Activated CD8-positive, alpha-beta memory T cell treated with anti-CD3 and anti-CD28 coated beads, Interleukin-2, amount 50 U/mL, for 24 hours (primary cell): ENCODE measurements at regions not wholly inside any gene's neighbourhood (a gene's known extent, or its start where the extent isn't known, plus 50 kb on each side); places are given as distances from the start of the nearest gene placed in this dataset.

ENCODE experiments used
- DNase-seq: peaks from one replicate; pipeline ENCODE4 v3.0.0-alpha.2; 2020; ENCODE audit errors: extremely low read depth

DNA sequence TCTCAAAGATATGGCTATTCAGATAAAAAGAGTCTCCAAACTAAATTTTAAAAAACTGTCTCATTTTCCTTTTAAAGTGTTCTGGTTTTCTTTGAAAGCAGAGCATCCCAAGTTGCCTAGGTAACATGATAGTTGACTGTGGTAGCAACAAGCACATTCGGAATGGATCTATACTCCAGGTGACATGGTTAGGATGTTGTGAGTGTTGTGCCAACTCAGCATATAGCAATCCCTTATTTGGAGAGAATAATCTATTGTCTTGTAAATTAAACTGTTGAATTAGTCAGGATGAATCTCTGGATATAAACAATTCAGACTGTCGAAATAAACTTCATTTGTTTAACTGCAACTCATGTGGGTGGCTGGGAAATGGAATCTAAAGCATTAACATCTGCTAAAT is 418.6 kb downstream of the TUSC7 start:
- no peak for DNase-seq

DNA sequence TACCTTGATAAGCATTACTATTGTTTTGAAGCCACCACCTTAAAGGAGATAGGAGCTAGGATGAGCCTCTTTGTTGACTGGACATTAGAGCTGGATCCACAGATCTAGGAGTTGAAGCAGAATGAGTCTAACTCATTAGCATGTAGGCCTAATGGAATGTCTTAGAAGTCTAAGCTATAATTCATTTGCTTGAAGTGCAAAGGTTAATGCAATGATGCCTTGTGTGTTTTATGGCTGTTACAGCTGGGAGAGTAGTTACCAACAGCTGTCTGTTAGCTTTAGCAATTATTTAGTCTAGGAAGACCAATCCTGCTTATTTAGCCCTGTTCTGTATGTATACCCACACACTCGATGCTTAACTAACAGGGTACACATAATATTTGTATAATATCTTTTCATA is 419.3 kb downstream of the TUSC7 start:
- no peak for DNase-seq

DNA sequence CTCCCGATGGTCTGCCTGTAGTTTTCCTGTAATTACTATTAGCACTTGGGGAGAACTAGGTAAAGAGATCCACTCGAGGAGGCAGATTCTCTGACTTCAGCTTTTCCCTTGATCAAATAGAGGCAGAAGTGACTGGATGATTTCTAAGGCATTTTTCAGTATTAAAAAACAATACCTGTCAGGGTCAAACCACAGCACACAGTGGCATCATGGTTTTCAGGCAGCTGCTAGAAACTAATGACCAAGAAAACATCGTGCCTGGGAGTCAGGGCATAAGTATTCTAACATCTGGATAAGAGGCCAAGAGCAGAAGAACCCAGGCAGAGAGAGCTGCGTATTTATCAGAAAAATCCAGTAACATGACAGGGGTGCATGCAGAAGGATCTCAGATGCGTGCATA is 419.9 kb downstream of the TUSC7 start:
- no peak for DNase-seq

DNA sequence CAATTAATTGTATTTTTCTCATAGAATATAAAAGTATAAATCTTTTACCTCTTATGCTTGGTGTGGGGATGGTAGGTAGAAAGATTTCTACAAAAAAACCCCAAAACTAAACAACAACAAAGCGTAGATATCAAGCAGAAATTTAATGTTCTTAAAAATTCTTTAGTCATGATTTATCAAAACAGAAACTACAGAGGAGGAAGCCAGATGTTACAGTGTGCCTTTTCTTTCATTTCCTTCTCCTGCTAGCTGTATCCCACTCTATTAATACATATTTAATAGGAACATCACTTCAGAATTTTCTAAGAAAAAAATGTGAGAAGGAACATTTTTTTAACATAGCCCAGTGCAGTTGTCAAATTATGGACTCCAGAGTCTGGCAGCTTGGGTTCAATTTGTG is 420.6 kb downstream of the TUSC7 start:
- DNase-seq: no peak

DNA sequence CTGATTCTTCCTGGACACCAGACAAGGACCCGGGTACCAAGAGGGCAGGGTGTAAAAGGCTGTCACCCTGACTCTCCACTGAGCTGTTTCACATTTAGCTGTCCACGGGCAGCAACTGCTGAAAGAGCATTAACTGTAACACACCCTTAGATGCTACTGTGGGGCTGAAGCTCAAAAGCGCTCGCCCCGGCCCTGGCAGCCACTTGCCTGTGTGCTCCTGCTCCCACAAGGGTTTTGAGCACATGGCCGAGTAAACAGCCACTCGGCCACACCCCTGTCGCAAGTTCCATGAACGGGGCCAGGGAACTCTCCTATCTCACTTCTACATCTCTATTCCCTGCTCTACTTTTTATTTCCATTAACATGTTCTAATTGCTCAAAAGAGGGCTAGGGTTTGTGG is 421.7 kb downstream of the TUSC7 start:
- DNase-seq: no peak

DNA sequence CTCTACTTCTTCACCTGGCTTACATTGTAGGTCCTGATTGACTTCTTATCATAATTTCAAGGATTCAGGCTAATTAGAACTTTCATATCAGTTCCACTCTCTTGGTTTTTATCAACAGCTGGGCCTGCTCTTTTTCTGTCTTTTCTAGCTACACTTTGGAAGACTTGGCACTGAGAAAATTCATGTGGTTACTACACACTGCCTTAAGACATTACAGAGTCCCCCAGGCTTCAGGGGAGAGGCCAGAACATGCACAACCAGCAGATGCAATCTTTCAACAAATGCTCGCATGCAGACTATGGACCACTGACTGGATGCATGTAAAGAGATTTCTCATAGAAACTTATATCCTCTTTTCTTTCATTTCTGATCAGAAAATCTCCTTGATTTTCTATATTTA is 423.5 kb downstream of the TUSC7 start:
- no peak for DNase-seq

DNA sequence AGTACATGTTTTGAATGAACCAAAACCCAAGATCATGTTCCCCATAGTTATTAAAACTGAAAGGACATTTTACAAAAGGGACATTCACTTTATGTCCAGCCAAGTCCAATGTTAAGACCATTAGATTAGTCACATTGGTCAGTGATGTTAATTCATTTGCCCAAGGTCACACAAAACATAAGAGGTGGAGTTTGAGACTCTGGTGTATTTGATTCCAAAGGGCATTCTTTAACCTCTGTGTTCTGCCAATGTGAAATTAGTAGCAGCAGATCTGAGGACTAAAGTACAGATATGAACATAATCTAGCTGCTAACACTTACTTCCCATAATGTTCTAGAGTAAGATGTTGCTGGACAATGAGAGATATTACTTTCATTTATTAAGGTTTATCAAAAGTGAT is 425.6 kb downstream of the TUSC7 start:
- DNase-seq: no peak

DNA sequence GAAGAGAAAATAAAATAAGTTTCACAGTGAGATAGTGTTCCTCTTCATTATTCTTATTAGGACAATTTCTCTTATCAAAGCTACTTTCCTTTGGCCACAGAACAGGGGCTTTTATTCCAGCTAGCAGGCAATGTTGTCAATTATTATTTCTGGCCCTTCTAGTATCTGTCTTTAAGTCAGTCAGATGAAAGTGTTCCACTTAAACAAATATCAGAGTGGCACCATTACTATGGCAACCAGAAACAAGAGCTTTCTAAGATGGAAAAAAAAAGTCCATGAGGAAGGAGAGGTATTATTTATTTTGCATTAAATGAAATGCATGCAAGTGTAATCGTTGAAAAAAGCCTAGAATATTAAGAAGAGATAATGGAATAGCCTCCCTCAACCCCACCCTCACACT is 426.4 kb downstream of the TUSC7 start:
- no peak for DNase-seq

DNA sequence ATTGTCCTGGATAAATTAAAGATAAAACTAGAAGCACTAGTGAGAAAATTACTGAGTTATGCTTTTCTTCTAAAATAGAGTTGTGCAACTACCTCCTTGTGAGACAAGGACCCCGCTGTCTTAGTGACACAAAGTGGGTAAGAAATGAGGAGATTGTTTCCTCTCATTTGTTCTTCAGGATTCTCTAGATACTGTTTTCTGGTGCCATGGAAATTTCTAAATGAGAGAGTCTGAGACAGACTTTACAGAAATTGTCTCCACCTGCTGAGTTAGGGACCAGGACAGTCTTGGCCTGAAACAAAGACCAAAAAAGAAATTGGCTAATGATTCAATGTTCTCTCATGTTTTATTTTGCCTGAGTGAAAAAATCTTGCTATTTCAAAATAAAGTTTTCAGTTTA is 427.5 kb downstream of the TUSC7 start:
- no peak for DNase-seq

DNA sequence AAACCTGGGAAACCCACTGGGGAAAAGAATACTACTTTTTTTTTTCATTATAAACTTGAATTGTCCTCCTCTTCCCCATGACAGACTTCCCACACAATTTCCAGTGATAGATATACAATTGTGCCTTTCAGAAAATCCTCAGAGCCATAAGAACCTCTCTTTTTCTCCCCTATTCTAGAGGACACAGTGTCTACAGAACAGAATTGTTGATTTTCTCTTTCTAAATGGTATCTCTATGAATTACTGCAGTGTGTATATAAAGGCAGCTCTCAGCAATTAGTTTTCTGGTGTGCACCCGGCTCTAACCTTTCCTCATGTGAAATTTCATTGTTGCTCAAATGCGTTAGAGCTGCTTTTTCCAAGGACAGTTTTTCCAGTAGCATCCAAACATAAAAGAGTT is 430.1 kb downstream of the TUSC7 start:
- DNase-seq: no peak

DNA sequence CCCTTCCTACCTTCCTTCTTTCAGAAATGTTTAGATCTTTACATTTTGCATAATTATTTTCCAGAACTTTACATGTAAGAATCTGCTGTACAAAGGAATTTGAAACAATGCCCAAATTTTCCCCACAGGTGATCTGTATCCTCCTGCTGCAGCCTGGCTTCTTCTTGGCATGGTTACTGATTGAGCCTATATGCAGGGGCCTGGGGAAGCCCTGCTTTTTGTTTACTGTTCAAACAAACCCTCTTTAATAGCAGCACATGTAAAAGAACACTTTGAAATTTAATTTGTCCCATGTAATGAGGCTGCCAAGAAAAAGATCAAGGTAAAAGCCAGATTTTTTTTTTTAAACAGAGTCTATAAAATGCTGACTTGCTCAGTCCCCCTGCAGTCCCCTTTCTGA is 432.2 kb downstream of the TUSC7 start:
- no peak for DNase-seq

DNA sequence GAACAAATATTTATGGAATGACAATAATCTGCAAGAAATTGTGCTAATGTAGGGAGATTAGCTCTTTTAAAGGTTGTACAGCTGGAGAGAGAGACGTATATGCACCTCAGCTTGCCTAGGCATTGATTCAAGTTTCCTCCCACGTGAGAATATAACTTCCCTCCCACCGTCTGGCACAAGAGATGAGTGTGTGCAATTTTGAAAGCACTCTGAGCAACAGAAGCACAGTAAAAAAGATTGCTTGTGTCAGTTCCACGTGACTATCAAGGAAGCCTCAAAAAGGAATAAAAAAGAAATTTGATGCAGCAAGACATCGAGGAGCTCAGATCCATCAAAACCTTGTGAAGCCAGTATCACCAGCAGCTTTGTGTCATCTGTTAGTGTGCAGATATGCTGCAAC is 435.3 kb downstream of the TUSC7 start:
- no peak for DNase-seq

DNA sequence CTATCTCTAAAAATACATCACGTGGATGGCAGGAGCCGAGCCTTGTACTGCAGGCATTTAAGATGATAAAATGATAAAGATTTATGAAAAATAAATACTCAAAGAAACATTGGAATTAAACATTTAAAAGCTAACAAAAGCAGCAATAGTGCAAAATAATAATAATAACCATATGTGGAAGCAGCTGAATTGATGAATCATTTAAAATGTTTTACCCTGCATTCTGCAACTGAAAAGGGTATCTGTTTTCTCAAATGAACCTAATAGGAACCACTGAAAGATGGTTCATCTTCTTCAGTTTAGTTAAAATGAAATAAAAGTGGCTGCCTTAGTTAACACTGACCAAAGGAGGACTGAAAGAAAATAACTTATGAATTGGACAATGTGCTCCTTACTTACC is 436.1 kb downstream of the TUSC7 start:
- no peak for DNase-seq

DNA sequence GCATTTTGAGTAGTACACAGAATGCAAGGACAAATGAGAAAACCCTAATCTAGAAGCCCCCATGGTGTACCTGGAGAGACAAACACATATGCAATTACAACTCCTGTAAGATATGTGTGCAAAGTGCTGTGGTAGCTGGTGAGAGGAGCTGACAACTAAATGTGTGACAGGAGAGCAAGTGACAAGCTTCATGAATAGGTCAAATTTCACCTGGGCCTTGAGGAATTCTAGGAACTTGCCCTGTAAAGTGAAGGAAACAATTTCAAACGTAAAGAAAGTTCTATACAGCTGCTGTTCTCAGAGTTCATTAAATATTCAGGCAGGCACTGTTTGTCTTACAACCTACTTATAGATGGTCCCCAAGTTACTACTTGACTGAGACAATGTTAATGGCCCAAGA is 437.0 kb downstream of the TUSC7 start:
- DNase-seq: no peak

DNA sequence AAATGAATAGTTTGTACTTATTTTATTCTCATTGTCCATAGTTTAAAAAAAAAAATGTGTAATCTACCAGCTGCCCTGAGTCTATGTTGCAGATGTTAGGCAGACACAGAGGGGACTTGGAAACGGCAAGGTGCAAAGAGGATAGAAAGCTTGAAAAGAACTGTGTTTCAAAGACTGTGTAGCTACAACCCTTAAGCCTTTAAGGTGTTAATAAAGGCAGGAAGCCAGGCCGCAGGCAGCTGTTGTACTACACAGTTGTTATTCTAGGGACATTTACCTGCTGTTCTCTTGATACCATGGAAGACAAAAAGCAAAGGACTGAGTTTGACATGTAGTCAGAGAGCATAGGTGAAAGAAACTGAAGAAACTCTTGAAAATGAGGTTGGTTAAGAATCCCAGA is 440.0 kb downstream of the TUSC7 start:
- no peak for DNase-seq

DNA sequence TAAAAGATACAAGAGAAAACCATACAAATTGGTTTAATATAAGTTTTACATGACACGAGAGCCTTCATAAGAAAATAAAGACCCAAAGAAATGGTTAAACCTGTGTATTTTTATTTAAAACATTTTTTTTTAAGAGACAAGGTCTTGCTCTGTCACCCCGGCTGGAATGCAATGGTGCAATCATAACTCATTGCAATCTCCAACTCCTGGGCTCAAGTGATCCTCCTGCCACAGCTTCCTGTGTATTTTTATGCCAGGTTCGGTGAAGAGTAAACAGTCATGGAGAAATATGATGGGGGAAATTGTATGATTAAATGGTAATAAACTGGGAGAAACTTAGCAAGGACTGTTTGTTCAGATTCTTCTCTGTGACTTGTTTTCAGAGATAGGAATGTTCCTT is 441.0 kb downstream of the TUSC7 start:
- no peak for DNase-seq

DNA sequence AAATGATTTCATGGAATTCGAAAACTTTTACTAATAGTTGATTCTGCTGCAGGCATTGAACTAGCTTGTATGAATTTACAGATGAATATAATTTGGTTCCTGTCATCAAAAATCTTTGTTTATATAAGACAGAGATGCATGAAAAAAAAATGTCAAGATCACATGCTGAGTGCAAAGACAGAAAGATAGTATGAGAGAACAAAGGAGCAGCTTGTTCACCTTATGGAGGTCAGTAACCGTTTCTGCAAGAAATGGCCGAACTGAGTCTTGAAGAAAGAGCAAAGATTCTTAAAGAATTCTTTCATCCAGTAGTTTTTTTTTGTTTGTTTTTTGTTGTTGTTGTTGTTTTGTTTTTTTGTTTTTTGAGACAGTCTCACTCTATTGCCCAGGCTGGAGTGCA is 450.6 kb downstream of the TUSC7 start:
- DNase-seq: no peak

DNA sequence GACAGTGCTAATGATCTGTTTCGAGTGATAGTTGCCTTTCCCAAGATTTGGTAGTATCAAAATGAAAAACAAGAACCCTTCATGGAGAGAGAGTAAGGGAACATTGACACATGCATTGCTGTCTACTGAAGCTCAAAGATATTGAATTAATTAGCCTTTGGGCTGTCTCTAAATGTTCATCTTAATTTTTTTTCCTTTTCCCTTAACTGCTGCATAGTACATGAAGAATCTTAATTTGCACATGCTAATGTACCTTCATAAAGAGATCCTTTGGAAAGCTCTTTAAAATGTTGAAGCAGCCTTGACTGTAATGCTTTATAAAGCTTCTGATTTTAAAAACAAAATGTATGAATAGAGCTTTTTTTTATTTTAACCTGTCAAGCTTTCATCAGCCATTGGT is 452.2 kb downstream of the TUSC7 start:
- no peak for DNase-seq

DNA sequence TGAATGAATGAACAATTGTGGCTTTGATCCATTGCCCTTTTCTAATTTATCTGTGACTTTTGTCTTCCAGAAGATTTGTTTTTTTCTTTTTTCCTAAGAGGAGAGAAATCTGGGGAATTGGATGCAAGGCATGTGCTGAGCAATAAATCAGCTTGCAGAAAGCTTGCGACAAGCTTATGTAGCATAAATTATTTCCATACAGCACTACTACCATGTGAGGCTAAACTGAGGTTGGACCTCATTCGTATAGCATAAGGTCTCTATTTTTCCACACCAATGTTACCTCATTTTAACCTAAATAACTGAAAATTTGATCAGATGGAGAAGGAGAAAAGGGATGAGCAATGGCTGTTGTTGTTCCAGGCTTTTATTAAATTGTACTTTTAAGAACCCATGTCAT is 455.6 kb downstream of the TUSC7 start:
- DNase-seq: no peak

DNA sequence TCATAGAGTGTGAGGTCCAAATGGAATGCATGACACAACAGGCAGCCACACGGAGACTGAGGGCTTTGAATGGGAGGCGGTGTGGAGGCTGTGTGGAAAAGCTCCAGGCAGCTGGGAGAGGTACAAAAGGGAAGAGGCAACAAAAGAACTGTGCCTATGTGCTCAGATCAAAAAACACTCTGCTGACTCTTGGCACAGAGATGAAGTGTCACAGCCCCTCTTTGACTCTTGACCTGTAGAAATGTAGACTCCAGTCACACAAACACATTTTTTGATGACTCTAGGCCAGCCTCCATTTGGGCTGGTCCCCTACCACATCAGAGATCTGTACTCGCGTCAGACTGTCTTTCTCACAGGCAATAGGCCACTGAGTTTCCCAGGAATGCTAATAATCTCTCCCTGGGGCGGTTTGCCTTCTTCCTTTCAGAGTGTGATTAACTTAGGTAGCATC is 456.0 kb downstream of the TUSC7 start:
- no peak for DNase-seq

DNA sequence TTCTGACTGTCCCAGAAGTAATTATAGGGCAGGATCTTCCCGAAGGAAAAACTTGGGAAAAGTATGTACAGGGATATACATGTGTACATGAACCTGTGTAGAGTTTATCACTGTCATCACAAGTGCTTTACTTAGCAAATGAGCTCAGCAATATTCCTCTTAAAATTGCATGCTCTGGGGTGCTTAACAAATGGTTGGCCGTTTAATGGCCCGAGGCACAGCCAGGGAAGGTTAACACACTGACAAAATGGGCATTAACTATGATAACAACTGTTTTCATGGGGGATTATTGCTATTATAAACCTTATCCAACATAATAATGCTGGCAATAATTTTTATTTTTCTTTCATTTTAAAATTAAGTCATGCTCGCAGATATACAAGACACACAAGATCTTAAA is 459.3 kb downstream of the TUSC7 start:
- DNase-seq: no peak

DNA sequence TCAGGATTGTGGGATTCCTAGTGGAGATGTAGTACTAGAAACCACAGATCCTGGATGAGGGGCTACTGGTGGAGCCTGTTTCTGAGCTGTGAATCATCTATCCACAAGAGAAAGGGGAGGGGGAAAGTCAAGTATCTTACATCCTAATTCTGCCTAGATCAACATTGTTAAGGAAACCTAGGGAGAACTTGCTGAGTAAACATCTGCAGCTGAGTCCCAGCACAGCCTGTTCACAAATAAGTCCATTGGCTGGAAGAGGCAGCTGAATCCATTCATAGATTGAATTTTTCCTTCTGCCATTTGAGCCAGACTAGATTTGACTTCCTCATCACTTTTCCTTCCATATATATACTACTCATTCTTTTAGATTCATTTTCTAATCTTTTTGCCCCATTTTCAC is 460.5 kb downstream of the TUSC7 start:
- DNase-seq: no peak

DNA sequence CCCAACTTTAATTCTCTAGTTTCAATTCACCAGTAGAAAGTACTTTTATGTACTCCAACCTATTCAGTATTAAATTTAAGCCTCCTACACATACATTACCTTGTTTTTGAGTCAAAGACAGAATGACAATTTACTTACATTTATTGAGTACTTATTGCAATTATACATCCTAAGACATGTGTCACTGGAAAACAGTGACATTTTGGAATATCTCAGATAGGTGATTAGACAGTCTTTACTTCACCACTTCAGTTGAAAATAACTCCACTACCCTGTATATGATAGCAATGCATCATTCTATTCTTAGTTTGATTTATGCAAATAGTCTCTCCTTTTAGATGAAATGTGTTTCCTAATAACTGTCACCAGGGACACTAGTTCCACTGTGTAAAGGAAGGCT is 461.5 kb downstream of the TUSC7 start:
- DNase-seq: no peak

DNA sequence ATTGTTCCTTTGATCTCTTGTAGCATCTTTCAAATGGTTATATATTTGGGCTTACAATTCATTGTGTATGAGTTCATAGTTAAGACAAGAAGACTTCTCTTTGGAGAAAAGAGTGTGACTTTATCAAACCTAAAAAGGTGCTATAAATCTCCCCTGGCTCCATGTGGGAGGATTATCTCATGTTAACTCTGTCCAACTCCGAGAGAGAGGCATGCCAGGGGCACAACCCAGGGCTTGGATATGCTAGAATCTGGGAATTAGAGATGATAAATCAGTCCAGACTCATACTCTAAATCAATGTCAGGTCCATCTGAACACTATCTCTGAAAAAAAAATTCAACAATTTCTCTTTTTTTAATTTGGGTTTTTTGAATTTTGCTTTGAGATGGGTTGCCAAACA is 462.8 kb downstream of the TUSC7 start:
- no peak for DNase-seq

DNA sequence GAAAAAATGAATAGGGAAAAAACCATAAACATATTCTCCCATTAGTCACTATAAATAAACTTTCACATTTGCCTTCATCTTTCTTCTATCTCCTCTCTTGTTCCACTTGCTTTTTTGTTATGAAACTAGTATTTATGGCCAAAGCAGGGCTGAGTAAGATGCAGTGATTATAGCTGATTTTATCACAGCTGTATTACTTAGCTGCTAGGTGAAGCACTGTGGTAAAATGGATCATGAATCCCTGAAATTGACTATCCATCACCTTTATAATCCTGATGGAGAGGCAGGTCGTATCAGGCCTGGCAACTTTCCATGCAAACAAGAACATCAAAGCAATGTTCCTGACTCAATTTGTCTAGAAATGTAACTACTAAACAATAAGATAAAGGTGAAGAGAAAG is 471.6 kb downstream of the TUSC7 start:
- no peak for DNase-seq
